Endothelial cell (in vitro differentiated cells): ENCODE measurements at regions not wholly inside any gene's neighbourhood (a gene's known extent, or its start where the extent isn't known, plus 50 kb on each side); places are given as distances from the start of the nearest gene placed in this dataset.

Experiments used
- DNase-seq: peaks from one replicate; pipeline ENCODE4 v3.0.0; 2021; ENCODE audit warnings: low spot score
- H3K27ac Mint-ChIP-seq: one replicate; pipeline ENCODE4 v1.8.0; 2021; ENCODE audit warnings: mixed read lengths, inconsistent platforms; ENCODE audit not compliant: unreplicated experiment
- H3K27me3 Mint-ChIP-seq: one replicate; pipeline ENCODE4 v1.8.0; 2021; ENCODE audit warnings: mild to moderate bottlenecking, moderate library complexity, mixed read lengths, inconsistent platforms; ENCODE audit not compliant: unreplicated experiment
- H3K36me3 Mint-ChIP-seq: one replicate; pipeline ENCODE4 v1.8.0; 2021; ENCODE audit warnings: mild to moderate bottlenecking, low read depth, mixed read lengths, inconsistent platforms; ENCODE audit not compliant: unreplicated experiment
- H3K4me1 Mint-ChIP-seq: one replicate; pipeline ENCODE4 v1.8.0; 2021; ENCODE audit warnings: mild to moderate bottlenecking, mixed read lengths, inconsistent platforms; ENCODE audit not compliant: unreplicated experiment
- H3K4me3 Mint-ChIP-seq: one replicate; pipeline ENCODE4 v1.8.0; 2021; ENCODE audit warnings: mild to moderate bottlenecking, mixed read lengths, inconsistent platforms; ENCODE audit not compliant: unreplicated experiment
- H3K9me3 Mint-ChIP-seq: one replicate; pipeline ENCODE4 v1.8.0; 2021; ENCODE audit warnings: mixed read lengths, inconsistent platforms; ENCODE audit not compliant: unreplicated experiment
- CTCF ChIP-seq: fragments of 200-600 bp; sonication (generic); IDR thresholded peaks from one replicate; pipeline ENCODE4 v1.5.0; 2021; ENCODE audit warnings: antibody characterized with exemption; ENCODE audit not compliant: unreplicated experiment

GRCh38 chr6:1181939-1182605 is 129.8 kb upstream of the FOXQ1 start:
- Mint-ChIP-seq H3K27ac (no peak overlapping the region), H3K27me3 (no peaks in the 10 kb centered on the region), H3K9me3 (no peaks in the 10 kb centered on the region), H3K36me3 (no peaks in the 10 kb centered on the region), H3K4me3 (no peak overlapping the region), H3K4me1 (no peaks in the 10 kb centered on the region)
- no peak for TF ChIP-seq CTCF
- DNase-seq: no peak

- DNase-seq: no peak
- no peaks in the 10 kb centered on the region for H3K36me3 Mint-ChIP-seq
- no peaks in the 10 kb centered on the region for H3K27me3 Mint-ChIP-seq
- H3K4me1 Mint-ChIP-seq: no peaks in the 10 kb centered on the region
- H3K27ac Mint-ChIP-seq: no peak overlapping the region
- no peak for TF ChIP-seq CTCF
- H3K9me3 Mint-ChIP-seq: no peaks in the 10 kb centered on the region
- H3K4me3 Mint-ChIP-seq: no peak overlapping the region
These were observed 132.1 kb upstream of the FOXQ1 start for GRCh38 chr6:1179571-1180459.

- no peaks in the 10 kb centered on the region for H3K4me1 Mint-ChIP-seq
- H3K9me3 Mint-ChIP-seq: no peaks in the 10 kb centered on the region
- no peaks in the 10 kb centered on the region for H3K27me3 Mint-ChIP-seq
- no peak overlapping the region for H3K27ac Mint-ChIP-seq
- TF ChIP-seq CTCF: no peak
- no peak for DNase-seq
- H3K36me3 Mint-ChIP-seq: no peaks in the 10 kb centered on the region
- H3K4me3 Mint-ChIP-seq: no peak overlapping the region
These were observed 133.3 kb upstream of the FOXQ1 start for GRCh38 chr6:1178590-1178989.

GRCh38 chr6:1176567-1176966 is 135.3 kb upstream of the FOXQ1 start:
- TF ChIP-seq CTCF: no peak
- no peak for DNase-seq
- no peaks in the 10 kb centered on the region for H3K9me3 Mint-ChIP-seq
- H3K27ac Mint-ChIP-seq: no peak overlapping the region
- no peaks in the 10 kb centered on the region for H3K36me3 Mint-ChIP-seq
- H3K27me3 Mint-ChIP-seq: no peaks in the 10 kb centered on the region
- no peaks in the 10 kb centered on the region for H3K4me1 Mint-ChIP-seq
- no peak overlapping the region for H3K4me3 Mint-ChIP-seq

- no peaks in the 10 kb centered on the region for H3K4me1 Mint-ChIP-seq
- no peak overlapping the region for H3K27ac Mint-ChIP-seq
- no peak for TF ChIP-seq CTCF
- no peaks in the 10 kb centered on the region for H3K27me3 Mint-ChIP-seq
- H3K9me3 Mint-ChIP-seq: no peaks in the 10 kb centered on the region
- H3K4me3 Mint-ChIP-seq: no peak overlapping the region
- no peaks in the 10 kb centered on the region for H3K36me3 Mint-ChIP-seq
- DNase-seq: no peak
These were observed 136.0 kb upstream of the FOXQ1 start for GRCh38 chr6:1175877-1176276.
